Suppressor macrophage (primary cell): ENCODE measurements at regions not wholly inside any gene's neighbourhood (a gene's known extent, or its start where the extent isn't known, plus 50 kb on each side); places are given as distances from the start of the nearest gene placed in this dataset.
"Not testable (repeated sequence)": the region's sequence is repeated elsewhere in the genome, so short reads cannot be mapped to it uniquely, and the experiment has no call there.

ENCODE experiments used
- DNase-seq, 4 experiments: peaks; one replicate each; pipeline ENCODE4 v3.0.0-alpha.2; 2020 to 2022

DNA sequence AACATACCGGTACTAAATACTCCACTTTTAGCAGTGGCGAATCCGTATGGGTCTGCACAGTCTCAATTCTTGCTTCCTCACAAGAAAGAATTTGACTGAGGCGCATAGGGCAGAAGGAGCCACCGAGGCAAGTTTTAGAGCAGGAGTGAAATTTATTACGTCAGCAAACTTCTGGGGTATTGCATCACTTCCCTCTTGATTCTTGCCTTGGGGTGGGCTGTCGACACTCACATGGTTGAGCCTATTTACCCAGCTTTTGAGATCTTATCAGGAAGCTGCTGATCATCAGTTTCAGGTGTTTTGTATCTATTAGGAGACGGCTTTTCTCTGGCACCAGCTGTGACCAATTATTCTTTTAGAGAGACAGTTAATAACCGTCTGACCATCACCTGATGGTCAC, 111.5 kb upstream of the CCNH start:
- no peak for DNase-seq

DNA sequence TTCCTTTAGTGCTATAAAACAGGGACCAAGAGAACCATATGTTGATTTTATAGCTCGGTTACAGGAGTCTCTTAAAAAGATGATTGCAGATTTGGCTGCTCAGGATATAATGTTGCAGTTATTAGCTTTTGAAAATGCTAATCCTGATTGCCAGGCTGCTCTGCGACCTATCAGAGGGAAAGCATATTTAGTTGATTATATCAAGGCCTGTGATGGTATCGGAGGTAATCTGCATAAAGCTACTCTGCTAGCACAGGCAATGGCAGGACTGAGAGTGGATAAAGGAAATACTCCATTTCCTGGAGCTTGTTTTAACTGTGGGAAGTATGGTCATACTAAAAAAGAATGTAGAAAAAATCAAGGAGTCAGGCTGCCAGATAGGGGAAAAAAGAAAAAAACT, 99.0 kb upstream of the CCNH start:
- DNase-seq, result not testable (repeated sequence)

DNA sequence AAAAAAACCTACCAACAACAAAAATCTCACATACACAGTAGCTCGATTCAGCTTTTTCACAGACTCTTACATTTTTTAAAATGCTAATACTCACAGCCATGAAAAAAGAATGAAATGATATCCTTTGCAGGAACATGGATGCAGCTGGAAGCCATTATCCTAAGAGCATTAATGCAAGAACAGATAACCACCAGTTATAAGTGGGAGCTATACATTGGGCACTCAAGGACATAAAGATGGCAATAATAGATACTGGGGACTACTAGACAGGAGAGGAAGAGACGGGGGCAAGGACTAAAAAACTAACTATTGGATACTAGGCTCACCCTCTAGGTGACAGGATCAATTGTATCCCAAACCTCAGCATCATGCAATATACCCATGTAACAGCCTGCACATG, 90.3 kb upstream of the CCNH start:
- no peak for DNase-seq

DNA sequence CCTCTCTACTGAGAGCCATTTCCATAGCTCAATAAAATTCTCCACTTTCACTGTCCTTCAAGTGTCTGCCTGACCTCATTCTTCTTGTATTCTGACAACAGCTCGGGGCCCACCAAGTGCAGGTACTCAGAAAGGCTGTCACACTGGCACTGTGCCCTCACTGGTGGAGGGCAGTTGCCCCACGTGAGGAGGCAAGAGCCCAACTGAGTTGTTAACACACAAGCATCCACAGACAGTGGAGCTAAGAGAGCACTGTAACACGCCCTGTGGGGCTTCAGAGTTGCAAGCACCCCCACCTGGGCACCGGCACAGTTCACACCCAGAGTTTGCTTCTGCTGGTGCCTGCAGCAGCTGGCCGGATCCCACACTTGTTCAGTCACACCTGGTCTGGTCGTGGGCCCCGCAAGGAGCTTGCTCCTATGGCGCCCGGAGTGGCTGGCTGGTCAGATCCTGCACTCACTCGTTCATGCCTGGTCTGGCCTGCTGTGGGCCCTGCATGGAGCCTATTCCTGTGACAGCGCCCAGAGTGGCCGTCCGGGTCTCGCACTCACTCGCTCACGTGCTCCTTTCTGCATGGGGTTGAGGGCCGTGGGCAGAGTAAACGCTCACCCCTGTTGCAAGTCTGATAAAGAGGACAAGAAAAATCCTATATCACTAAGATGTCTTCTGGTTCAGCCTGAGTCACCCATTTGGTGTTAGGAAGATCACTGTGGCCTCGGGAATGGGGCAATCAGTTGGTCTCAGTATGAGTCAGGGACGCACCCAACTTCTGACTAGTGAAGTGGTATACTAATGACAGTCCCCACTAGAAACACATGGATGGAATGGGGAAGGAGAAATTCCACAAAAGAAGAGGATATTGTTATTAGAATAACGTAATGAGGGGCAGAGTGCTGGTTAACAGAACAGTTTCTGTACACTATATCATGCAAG, 87.0 kb upstream of the CCNH start:
- no peak for DNase-seq
